Activated T-cell treated with anti-CD3 and anti-CD28 coated beads, Interleukin-2, amount 50 U/mL, for 4 hours (primary cell): ENCODE measurements at regions not wholly inside any gene's neighbourhood (a gene's known extent, or its start where the extent isn't known, plus 50 kb on each side); places are given as distances from the start of the nearest gene placed in this dataset.

Experiments
- ATAC-seq, 2 donors: fragments of 200-7000 bp; cut with Tn5 transposase; one replicate each; pipeline ENCODE4 v1.10.0; 2021
- DNase-seq: peaks from one replicate; pipeline ENCODE4 v3.0.0-alpha.2; 2020
- H3K27me3 Mint-ChIP-seq: one replicate; pipeline ENCODE4 v1.8.0; 2021; ENCODE audit warnings: low read depth, mixed read lengths
- H3K36me3 Mint-ChIP-seq: one replicate; pipeline ENCODE4 v1.8.0; 2022; ENCODE audit warnings: mixed read lengths; ENCODE audit not compliant: insufficient read depth
- H3K4me1 Mint-ChIP-seq: one replicate; pipeline ENCODE4 v1.8.0; 2021; ENCODE audit warnings: low read depth, mixed read lengths
- H3K4me3 Mint-ChIP-seq: one replicate; pipeline ENCODE4 v1.8.0; 2021; ENCODE audit warnings: mild to moderate bottlenecking, moderate library complexity, mixed read lengths
- H3K9me3 Mint-ChIP-seq: one replicate; pipeline ENCODE4 v1.8.0; 2021; ENCODE audit warnings: mixed read lengths

- Mint-ChIP-seq H3K4me1 (no peaks in the 10 kb centered on the region), H3K27me3 (peaks cover 6% of the 10 kb centered on the region), H3K36me3 (no peaks in the 10 kb centered on the region), H3K4me3 (no peak overlapping the region), H3K9me3 (no peaks in the 10 kb centered on the region)
- no peak for DNase-seq
- no peak for ATAC-seq
These were observed 127.6 kb upstream of the JCAD start for GRCh38 chr10:30187010-30187409.

- Mint-ChIP-seq H3K4me1 (no peaks in the 10 kb centered on the region), H3K27me3 (peaks cover 6% of the 10 kb centered on the region), H3K4me3 (no peak overlapping the region), H3K9me3 (no peaks in the 10 kb centered on the region), H3K36me3 (no peaks in the 10 kb centered on the region)
- ATAC-seq (no peak), DNase-seq (no peak)
These were observed 127.0 kb upstream of the JCAD start for GRCh38 chr10:30186371-30186875.

GRCh38 chr10:30185916-30186315 is 126.5 kb upstream of the JCAD start:
- Mint-ChIP-seq H3K4me1 (no peaks in the 10 kb centered on the region), H3K9me3 (no peaks in the 10 kb centered on the region), H3K4me3 (no peak overlapping the region), H3K27me3 (peaks cover 6% of the 10 kb centered on the region), H3K36me3 (no peaks in the 10 kb centered on the region)
- ATAC-seq, result no peak
- DNase-seq, result no peak

- H3K9me3 Mint-ChIP-seq, result no peaks in the 10 kb centered on the region
- peaks cover 6% of the 10 kb centered on the region for H3K27me3 Mint-ChIP-seq
- ATAC-seq (no peak), DNase-seq (no peak)
- H3K4me3 Mint-ChIP-seq, result no peak overlapping the region
- H3K4me1 Mint-ChIP-seq, result no peaks in the 10 kb centered on the region
- no peaks in the 10 kb centered on the region for H3K36me3 Mint-ChIP-seq
These were observed 126.0 kb upstream of the JCAD start for GRCh38 chr10:30185341-30185740.

GRCh38 chr10:30184397-30185033 is 125.1 kb upstream of the JCAD start:
- ATAC-seq, result no peak
- peaks cover 10% of the 10 kb centered on the region for H3K27me3 Mint-ChIP-seq
- H3K4me1 Mint-ChIP-seq, result no peaks in the 10 kb centered on the region

GRCh38 chr10:30183055-30183402 is 123.6 kb upstream of the JCAD start:
- no peak for ATAC-seq
- Mint-ChIP-seq H3K36me3 (no peaks in the 10 kb centered on the region), H3K9me3 (no peaks in the 10 kb centered on the region), H3K27me3 (peaks cover 12% of the 10 kb centered on the region), H3K4me1 (no peaks in the 10 kb centered on the region), H3K4me3 (no peak overlapping the region)
- DNase-seq, result no peak

More at GRCh38 chr10:30184397-30185033, 125.1 kb upstream of the JCAD start:
- DNase-seq, result no peak
- H3K36me3 Mint-ChIP-seq, result no peaks in the 10 kb centered on the region
- no peak overlapping the region for H3K4me3 Mint-ChIP-seq
- no peaks in the 10 kb centered on the region for H3K9me3 Mint-ChIP-seq

- no peaks in the 10 kb centered on the region for H3K36me3 Mint-ChIP-seq
- no peak overlapping the region for H3K4me3 Mint-ChIP-seq
- ATAC-seq, result no peak
- no peaks in the 10 kb centered on the region for H3K9me3 Mint-ChIP-seq
- H3K27me3 Mint-ChIP-seq, result peaks cover 10% of the 10 kb centered on the region
- H3K4me1 Mint-ChIP-seq, result no peaks in the 10 kb centered on the region
- DNase-seq, result no peak
These were observed 123.0 kb upstream of the JCAD start for GRCh38 chr10:30182191-30183054.

- Mint-ChIP-seq H3K4me3 (no peak overlapping the region), H3K36me3 (no peaks in the 10 kb centered on the region), H3K4me1 (no peaks in the 10 kb centered on the region), H3K9me3 (no peaks in the 10 kb centered on the region), H3K27me3 (peaks cover 9% of the 10 kb centered on the region)
- no peak for ATAC-seq
- no peak for DNase-seq
These were observed 119.1 kb upstream of the JCAD start for GRCh38 chr10:30178356-30178964.

- H3K27me3 Mint-ChIP-seq, result peaks cover 9% of the 10 kb centered on the region
- H3K4me3 Mint-ChIP-seq, result no peak overlapping the region
- no peak for ATAC-seq
- DNase-seq, result no peak
- H3K36me3 Mint-ChIP-seq, result no peaks in the 10 kb centered on the region
- no peaks in the 10 kb centered on the region for H3K4me1 Mint-ChIP-seq
- no peaks in the 10 kb centered on the region for H3K9me3 Mint-ChIP-seq
These were observed 117.6 kb upstream of the JCAD start for GRCh38 chr10:30176776-30177533.

- no peaks in the 10 kb centered on the region for H3K9me3 Mint-ChIP-seq
- H3K4me1 Mint-ChIP-seq, result no peaks in the 10 kb centered on the region
- no peak overlapping the region for H3K4me3 Mint-ChIP-seq
- H3K27me3 Mint-ChIP-seq, result peaks cover 9% of the 10 kb centered on the region
- DNase-seq (no peak), ATAC-seq (no peak)
- no peaks in the 10 kb centered on the region for H3K36me3 Mint-ChIP-seq
These were observed 116.8 kb upstream of the JCAD start for GRCh38 chr10:30176182-30176581.

- no peaks in the 10 kb centered on the region for H3K36me3 Mint-ChIP-seq
- peaks cover 15% of the 10 kb centered on the region for H3K27me3 Mint-ChIP-seq
- no peak for DNase-seq
- no peaks in the 10 kb centered on the region for H3K9me3 Mint-ChIP-seq
- no peaks in the 10 kb centered on the region for H3K4me1 Mint-ChIP-seq
- H3K4me3 Mint-ChIP-seq, result no peak overlapping the region
- no peak for ATAC-seq
These were observed 113.3 kb upstream of the JCAD start for GRCh38 chr10:30172673-30173072.

- DNase-seq (no peak), ATAC-seq (no peak)
- no peaks in the 10 kb centered on the region for H3K4me1 Mint-ChIP-seq
- no peaks in the 10 kb centered on the region for H3K9me3 Mint-ChIP-seq
- H3K36me3 Mint-ChIP-seq, result no peaks in the 10 kb centered on the region
- peaks cover 13% of the 10 kb centered on the region for H3K27me3 Mint-ChIP-seq
- H3K4me3 Mint-ChIP-seq, result no peak overlapping the region
These were observed 112.7 kb upstream of the JCAD start for GRCh38 chr10:30172091-30172490.

GRCh38 chr10:30171601-30172000 is 112.2 kb upstream of the JCAD start:
- H3K27me3 Mint-ChIP-seq, result peaks cover 15% of the 10 kb centered on the region
- no peak overlapping the region for H3K4me3 Mint-ChIP-seq
- no peaks in the 10 kb centered on the region for H3K36me3 Mint-ChIP-seq
- H3K9me3 Mint-ChIP-seq, result no peaks in the 10 kb centered on the region
- DNase-seq (no peak), ATAC-seq (no peak)
- no peaks in the 10 kb centered on the region for H3K4me1 Mint-ChIP-seq

- Mint-ChIP-seq H3K4me3 (no peak overlapping the region), H3K4me1 (no peaks in the 10 kb centered on the region)
- no peak for ATAC-seq
These were observed 111.4 kb upstream of the JCAD start for GRCh38 chr10:30170814-30171213.

More at GRCh38 chr10:30170814-30171213, 111.4 kb upstream of the JCAD start:
- Mint-ChIP-seq H3K27me3 (peaks cover 17% of the 10 kb centered on the region), H3K36me3 (no peaks in the 10 kb centered on the region), H3K9me3 (no peaks in the 10 kb centered on the region)
- no peak for DNase-seq
